RWPE2 (cell line): ENCODE measurements at regions not wholly inside any gene's neighbourhood (a gene's known extent, or its start where the extent isn't known, plus 50 kb on each side); places are given as distances from the start of the nearest gene placed in this dataset.
"Not testable (repeated sequence)": the region's sequence is repeated elsewhere in the genome, so short reads cannot be mapped to it uniquely, and the experiment has no call there.

ENCODE experiments used
- ATAC-seq: fragments of 200-7000 bp; cut with Tn5 transposase; 3 replicates; pipeline ENCODE4 v1.9.1; 2021; ENCODE audit warnings: low read depth
- DNase-seq: peaks from one replicate; pipeline ENCODE4 v3.0.0-alpha.2; 2020; ENCODE audit warnings: low spot score
- H3K27ac ChIP-seq: fragments of 450-650 bp; 2 replicates; pipeline ENCODE4 v1.5.1; 2017; ENCODE audit warnings: mild to moderate bottlenecking; ENCODE audit not compliant: poor library complexity, severe bottlenecking
- H3K27me3 ChIP-seq: fragments of 250-450 bp; sonication (Bioruptor Pico); 2 replicates; pipeline ENCODE4 v1.5.1; 2021; ENCODE audit warnings: mild to moderate bottlenecking, moderate library complexity; ENCODE audit not compliant: insufficient read depth, poor library complexity, severe bottlenecking
- H3K36me3 ChIP-seq: fragments of 250-450 bp; sonication (Bioruptor Pico); 2 replicates; pipeline ENCODE4 v1.5.1; 2020; ENCODE audit warnings: low read depth, mild to moderate bottlenecking, moderate library complexity
- H3K4me1 ChIP-seq: fragments of 250-450 bp; sonication (Bioruptor Pico); 2 replicates; pipeline ENCODE4 v1.5.1; 2021; ENCODE audit warnings: mild to moderate bottlenecking, moderate library complexity; ENCODE audit not compliant: insufficient read depth, poor library complexity, severe bottlenecking
- H3K4me3 ChIP-seq: fragments of 250-450 bp; sonication (Bioruptor Pico); 2 replicates; pipeline ENCODE4 v1.5.1; 2021; ENCODE audit warnings: mild to moderate bottlenecking, moderate library complexity; ENCODE audit not compliant: severe bottlenecking
- H3K9me3 ChIP-seq: fragments of 250-450 bp; sonication (Bioruptor Pico); 2 replicates; pipeline ENCODE4 v1.5.1; 2021; ENCODE audit warnings: mild to moderate bottlenecking, moderate library complexity; ENCODE audit not compliant: severe bottlenecking
- CTCF ChIP-seq: fragments of 450-650 bp; IDR thresholded peaks from one replicate; pipeline ENCODE4 v1.5.1; 2017; ENCODE audit warnings: mild to moderate bottlenecking, moderate library complexity; ENCODE audit not compliant: poor library complexity, severe bottlenecking

- Histone ChIP-seq H3K9me3 (no peaks in the 10 kb centered on the region), H3K4me3 (no peak overlapping the region), H3K4me1 (peaks cover 2% of the 10 kb centered on the region), H3K36me3 (no peaks in the 10 kb centered on the region), H3K27me3 (no peaks in the 10 kb centered on the region), H3K27ac (no peak overlapping the region)
- TF ChIP-seq CTCF: no peak
- ATAC-seq (no peak), DNase-seq (no peak)
Observed at GRCh38 chr20:47897461-47897860, 112.2 kb upstream of the SULF2 start.

- H3K36me3 ChIP-seq, H3K27me3 ChIP-seq, H3K4me3 ChIP-seq, DNase-seq, H3K9me3 ChIP-seq, H3K4me1 ChIP-seq: not testable (repeated sequence)
- ATAC-seq: peak; percentile 90
- H3K27ac ChIP-seq: peak overlapping the region; percentile 51
Observed at GRCh38 chr20:47892681-47893080, 107.4 kb upstream of the SULF2 start.

GRCh38 chr20:47890708-47891107 is 105.4 kb upstream of the SULF2 start:
- not testable (repeated sequence) for H3K27ac ChIP-seq, H3K36me3 ChIP-seq, H3K27me3 ChIP-seq, H3K4me1 ChIP-seq, H3K4me3 ChIP-seq, ATAC-seq, DNase-seq, H3K9me3 ChIP-seq

- H3K36me3 ChIP-seq, H3K4me1 ChIP-seq, H3K4me3 ChIP-seq, H3K27me3 ChIP-seq, DNase-seq, H3K9me3 ChIP-seq, H3K27ac ChIP-seq, ATAC-seq: not testable (repeated sequence)
Observed at GRCh38 chr20:47889751-47890150, 104.5 kb upstream of the SULF2 start.

GRCh38 chr20:47888351-47888750 is 103.1 kb upstream of the SULF2 start:
- Histone ChIP-seq H3K27ac (no peak overlapping the region), H3K27me3 (no peaks in the 10 kb centered on the region), H3K9me3 (no peaks in the 10 kb centered on the region), H3K4me3 (no peak overlapping the region), H3K36me3 (no peaks in the 10 kb centered on the region), H3K4me1 (peaks cover 7% of the 10 kb centered on the region)
- TF ChIP-seq CTCF: no peak
- DNase-seq: peak; percentile 82
- ATAC-seq: no peak

GRCh38 chr20:47887477-47888080 is 102.3 kb upstream of the SULF2 start:
- DNase-seq (peak; percentile 72), ATAC-seq (no peak)
- Histone ChIP-seq H3K27me3 (no peaks in the 10 kb centered on the region), H3K9me3 (no peaks in the 10 kb centered on the region), H3K36me3 (no peaks in the 10 kb centered on the region), H3K4me1 (peaks cover 6% of the 10 kb centered on the region), H3K4me3 (no peak overlapping the region), H3K27ac (no peak overlapping the region)
- no peak for TF ChIP-seq CTCF
